ENCODE measurements at regions not wholly inside any gene's neighbourhood (a gene's known extent, or its start where the extent isn't known, plus 50 kb on each side); places are given as distances from the start of the nearest gene placed in this dataset.

GRCh38 chr2:226079196-226079595, 679.7 kb downstream of the NYAP2 start:
- DNase-seq (ENCODE audit: low spot score) = no peak

GRCh38 chr2:226078666-226079065, 679.2 kb downstream of the NYAP2 start:
- no peak for DNase-seq (ENCODE audit: low spot score)

GRCh38 chr2:226077841-226078240, 678.3 kb downstream of the NYAP2 start:
- no peak for DNase-seq (ENCODE audit: low spot score)

- no peak for DNase-seq (ENCODE audit: low spot score)
Observed at GRCh38 chr2:226077031-226077430, 677.5 kb downstream of the NYAP2 start.

GRCh38 chr2:226076529-226076928, 677.0 kb downstream of the NYAP2 start:
- DNase-seq (ENCODE audit: low spot score) = no peak

- peak; percentile 5 for DNase-seq (ENCODE audit: low spot score)
Observed at GRCh38 chr2:226074391-226074790, 674.9 kb downstream of the NYAP2 start.

GRCh38 chr2:226073496-226074160, 674.1 kb downstream of the NYAP2 start:
- peak; percentile 5 for DNase-seq (ENCODE audit: low spot score)

GRCh38 chr2:226066873-226067272, 667.4 kb downstream of the NYAP2 start:
- no peak for DNase-seq (ENCODE audit: low spot score)

- DNase-seq (ENCODE audit: low spot score) = no peak
Observed at GRCh38 chr2:226066391-226066790, 666.9 kb downstream of the NYAP2 start.

GRCh38 chr2:226064932-226065570, 665.5 kb downstream of the NYAP2 start:
- no peak for DNase-seq (ENCODE audit: low spot score)

GRCh38 chr2:226063704-226064440, 664.4 kb downstream of the NYAP2 start:
- DNase-seq (ENCODE audit: low spot score) = peak; percentile 32

GRCh38 chr2:226059961-226060627, 660.6 kb downstream of the NYAP2 start:
- DNase-seq (ENCODE audit: low spot score) = no peak

- DNase-seq (ENCODE audit: low spot score) = no peak
Observed at GRCh38 chr2:226057914-226058313, 658.4 kb downstream of the NYAP2 start.

- no peak for DNase-seq (ENCODE audit: low spot score)
Observed at GRCh38 chr2:226057365-226057764, 657.9 kb downstream of the NYAP2 start.

GRCh38 chr2:226052772-226053416, 653.4 kb downstream of the NYAP2 start:
- DNase-seq (ENCODE audit: low spot score) = no peak

GRCh38 chr2:226050822-226051221, 651.3 kb downstream of the NYAP2 start:
- DNase-seq (ENCODE audit: low spot score) = no peak

- DNase-seq (ENCODE audit: low spot score) = peak; percentile 36
Observed at GRCh38 chr2:226048611-226049010, 649.1 kb downstream of the NYAP2 start.

GRCh38 chr2:226045080-226045479, 645.6 kb downstream of the NYAP2 start:
- DNase-seq (ENCODE audit: low spot score) = no peak

- DNase-seq (ENCODE audit: low spot score) = no peak
Observed at GRCh38 chr2:226040344-226040900, 640.9 kb downstream of the NYAP2 start.

GRCh38 chr2:226037526-226037925, 638.0 kb downstream of the NYAP2 start:
- DNase-seq (ENCODE audit: low spot score) = no peak

- peak; percentile 40 for DNase-seq (ENCODE audit: low spot score)
Observed at GRCh38 chr2:226031647-226032501, 632.4 kb downstream of the NYAP2 start.

All from AG08396 (cell line).